ENCODE measurements at regions not wholly inside any gene's neighbourhood (a gene's known extent, or its start where the extent isn't known, plus 50 kb on each side); places are given as distances from the start of the nearest gene placed in this dataset.
A peak's percentile ranks its signal among the peaks of the same experiment; 100 is the strongest.

DNA sequence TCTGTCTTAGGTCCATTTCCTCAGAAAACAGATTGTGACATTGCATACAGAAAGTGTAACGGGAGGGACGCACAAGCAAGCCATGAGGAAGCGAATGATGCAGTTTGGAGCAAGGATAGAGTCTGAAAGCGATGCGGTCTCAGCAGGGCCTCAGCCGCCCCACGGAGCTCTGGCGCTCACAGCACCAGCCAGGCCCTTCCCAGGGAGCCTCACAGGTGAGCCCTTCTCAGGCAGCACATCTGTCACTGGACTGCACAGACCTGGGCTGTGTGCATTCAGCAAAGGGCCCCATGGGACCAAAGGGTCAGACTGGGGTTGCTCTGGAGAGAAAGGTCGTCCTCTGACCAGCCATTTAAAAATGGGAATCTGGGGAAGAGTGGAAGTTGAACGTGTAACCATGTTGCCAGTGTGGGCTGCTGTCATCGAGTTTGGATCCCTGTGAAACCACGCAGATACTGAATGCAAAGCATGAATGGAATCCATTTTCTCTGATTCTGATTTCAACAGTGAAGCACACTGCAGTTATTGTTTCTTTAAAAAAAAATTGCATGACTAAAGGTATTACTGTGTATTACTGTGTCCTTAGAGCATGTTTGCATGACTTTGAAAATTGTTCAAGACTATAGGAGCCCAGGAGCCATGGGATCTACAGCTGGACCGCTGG, 350.0 kb upstream of the AKR1E2 start:
- DNase-seq: no peak

DNA sequence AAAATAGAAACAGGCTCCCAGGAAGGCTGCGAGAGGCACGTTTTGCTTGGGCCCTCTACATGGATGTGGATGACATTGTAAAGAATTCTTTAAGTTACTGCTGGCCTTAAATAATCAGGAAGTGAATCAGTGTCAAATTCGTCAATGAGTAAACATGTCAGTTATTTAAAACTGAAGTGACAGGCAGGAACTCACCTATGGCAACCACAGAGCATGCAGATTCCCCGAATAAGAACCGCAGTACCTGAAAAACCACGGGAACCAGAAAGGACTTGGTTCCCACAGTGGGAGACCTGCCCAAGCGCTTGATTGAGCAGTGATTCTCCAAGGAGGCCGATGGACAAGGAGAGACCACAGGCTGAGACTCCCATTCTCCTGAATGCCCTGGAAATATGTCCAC, 351.2 kb upstream of the AKR1E2 start:
- DNase-seq: no peak

DNA sequence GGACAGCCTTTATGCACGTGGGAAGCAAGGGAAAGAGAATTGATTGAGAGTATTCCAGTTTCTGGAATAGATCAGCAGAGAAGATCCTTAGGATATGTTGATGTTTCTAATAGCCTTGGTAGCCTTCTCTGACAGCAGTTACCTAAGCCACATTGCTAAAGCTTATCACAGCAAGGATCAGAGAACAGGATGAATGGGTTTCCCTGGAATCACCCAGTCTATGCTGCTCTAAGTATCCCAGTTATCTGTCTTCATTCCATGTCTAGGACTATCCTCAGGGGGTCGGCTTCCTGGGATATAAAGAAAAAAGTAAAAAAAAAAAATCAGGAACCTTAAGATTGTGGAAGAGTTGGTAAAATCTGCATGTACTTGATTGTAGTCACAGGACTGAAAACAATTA, 352.0 kb upstream of the AKR1E2 start:
- DNase-seq: no peak

DNA sequence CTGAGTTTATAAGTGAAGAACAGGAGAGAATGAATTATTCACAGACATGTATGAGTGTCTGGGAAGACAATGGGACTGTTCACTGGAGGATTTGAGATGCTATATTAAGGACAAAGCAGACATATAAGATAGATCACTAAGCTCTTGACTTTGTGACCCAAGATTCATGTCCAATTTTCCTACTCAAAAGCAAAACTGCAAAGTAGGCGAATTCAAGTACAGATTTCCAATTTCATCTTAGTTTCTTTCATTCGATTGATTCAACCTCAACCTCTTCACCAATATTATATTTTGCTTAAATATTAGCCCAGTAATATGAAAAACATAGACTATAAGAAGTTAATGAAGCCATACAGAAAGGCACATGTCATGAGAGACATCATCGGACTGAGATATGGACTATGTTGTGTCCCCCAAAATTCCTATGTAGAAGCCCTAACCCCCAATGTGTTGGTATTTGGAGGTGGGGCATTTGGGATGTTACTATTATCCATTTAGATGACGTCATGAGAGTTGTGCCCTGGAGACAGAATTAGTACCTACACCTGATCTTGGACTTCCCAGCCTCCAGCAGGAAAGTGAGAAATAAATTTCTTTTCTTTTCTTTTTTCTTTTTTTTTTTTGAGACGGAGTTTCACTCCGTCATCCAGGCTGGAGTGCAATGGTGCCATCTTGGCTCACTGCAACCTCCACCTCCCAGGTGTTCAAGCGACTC, 353.7 kb upstream of the AKR1E2 start:
- no peak for DNase-seq

DNA sequence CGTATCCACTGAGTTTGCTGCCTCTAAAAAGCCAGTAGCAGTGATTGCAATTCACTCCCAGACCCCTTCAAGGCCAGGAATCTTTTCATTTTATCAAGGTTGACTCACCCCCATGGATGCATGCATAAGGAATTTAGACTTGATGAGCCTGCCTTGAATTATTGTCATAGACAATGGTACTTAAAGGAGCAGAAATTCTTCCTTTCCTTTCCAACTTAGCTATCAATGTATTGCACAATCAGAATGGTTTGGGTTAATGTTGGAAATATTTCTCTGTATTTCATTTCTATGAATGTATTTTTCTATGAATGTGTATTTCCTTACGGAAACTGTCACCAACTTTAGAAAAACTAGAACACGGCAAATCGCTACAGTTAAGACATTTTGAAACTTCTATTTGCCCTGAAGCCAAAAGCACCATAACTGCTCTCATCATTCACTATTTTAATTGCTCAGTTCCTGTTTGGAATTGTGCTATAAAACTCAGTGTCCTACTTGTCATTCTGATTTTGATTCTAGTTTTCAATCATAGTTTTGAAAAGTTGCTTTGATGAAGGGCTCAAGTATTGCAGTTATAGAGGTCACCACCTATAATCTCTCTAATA, 355.7 kb upstream of the AKR1E2 start:
- no peak for DNase-seq

DNA sequence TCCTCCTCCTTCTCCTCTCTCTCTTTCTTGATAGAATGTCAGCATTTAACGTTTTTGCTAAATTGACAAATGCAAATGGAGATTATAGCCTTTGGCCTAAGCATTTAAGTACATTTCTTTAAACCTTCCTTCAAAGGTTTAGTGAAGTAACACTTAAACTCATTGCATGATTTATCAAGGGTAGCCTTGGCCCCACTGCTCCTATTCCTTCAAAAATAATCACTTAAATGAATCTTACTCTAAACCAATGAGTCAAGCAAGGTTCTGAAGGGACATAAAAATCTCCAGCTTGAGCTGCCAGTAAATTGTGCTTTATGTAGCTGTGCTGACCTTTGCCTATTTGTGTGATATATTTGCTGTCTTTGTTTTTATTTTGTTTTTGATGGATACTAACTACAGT, 358.5 kb upstream of the AKR1E2 start:
- no peak for DNase-seq

DNA sequence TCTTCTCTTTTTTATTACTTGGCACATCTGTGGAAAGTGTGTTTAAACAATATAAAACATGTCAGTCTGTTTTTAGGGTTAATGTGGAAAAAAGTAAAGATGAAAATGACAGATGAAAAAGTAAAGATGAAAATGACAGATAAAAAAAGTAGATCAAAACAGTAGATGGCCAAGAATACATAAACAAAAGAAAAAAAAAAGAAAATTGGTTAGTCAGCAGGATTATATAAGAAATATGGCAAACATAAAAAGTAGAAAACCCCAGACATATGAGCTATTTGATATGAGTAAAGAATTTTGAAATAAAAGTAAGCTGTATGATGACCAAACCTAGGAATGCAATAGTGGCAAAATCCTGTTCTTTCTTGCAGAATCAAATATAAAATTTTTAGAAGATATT, 365.7 kb upstream of the AKR1E2 start:
- no peak for DNase-seq

DNA sequence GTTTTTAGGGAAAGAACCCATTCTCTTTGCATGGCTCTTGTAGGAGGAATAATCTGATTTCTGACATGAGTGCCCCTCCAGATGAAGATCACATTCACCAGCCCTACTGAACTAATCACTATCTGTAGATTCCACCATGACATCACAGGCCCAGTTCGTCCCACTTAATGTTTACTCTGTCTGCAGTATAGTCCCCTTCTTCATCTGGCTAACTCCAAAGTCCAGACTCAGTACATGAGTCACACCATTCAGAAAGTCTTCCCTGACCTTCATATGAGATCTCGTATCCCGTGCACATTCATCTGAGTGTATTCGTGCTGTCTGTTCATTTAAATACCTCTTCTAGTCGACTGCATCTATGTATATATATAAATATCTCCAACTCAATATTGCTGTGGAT, 366.5 kb upstream of the AKR1E2 start:
- no peak for DNase-seq

DNA sequence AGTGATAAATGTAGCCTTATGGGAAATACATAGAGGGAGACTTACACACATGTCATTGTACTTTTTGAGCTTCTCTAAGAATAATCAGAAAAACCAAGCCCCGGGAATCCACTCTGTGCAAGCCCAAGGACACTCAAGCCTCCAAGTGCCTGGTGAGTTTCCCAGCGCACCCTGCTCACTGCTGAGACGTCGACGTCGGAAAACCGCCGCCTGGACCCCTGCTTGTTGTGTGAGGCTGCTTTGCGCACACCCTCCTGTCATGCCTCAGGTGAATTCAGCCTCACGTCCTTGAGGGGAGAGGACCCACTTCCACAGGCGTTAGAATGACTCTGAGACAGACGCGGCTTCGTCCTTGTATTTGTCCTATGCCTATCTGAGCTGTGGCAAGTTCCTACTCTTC, 368.4 kb upstream of the AKR1E2 start:
- DNase-seq: no peak

DNA sequence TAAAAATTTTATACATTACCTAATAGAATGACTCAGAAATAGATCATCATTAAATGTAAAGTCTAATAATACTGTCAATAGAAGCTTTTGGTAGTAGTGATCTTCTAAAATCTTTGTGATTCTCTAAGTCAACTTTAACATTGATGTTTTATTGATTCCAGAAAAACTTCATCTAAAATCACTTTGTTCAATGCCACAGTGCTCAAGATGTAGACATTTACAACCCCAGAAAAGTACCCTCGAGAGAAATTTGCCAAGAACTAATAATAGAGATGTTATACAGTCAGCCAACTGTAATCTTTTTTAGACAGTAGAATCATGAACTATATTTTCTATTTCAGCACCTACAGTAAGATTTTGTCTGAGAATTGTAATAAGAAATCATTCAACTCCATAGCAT, 369.2 kb upstream of the AKR1E2 start:
- DNase-seq: no peak

DNA sequence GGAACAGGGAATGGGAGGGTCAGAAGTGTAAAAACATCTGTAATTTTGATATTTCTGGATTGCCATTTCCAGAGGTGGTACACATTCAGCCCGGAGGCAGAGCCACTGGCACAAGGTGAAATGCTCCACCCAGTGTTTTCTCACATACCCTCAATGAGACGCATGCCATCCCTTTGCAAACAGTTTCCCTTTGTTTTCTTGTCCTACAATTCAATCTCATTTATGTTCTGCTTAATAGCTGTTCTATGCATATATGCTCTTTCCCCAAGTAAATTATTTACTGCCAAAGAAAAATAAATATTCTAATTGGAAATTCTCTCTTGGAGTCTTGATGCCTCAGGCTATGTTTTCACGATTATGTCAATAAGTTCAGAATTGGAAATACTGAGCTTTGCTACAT, 369.7 kb upstream of the AKR1E2 start:
- DNase-seq: no peak

DNA sequence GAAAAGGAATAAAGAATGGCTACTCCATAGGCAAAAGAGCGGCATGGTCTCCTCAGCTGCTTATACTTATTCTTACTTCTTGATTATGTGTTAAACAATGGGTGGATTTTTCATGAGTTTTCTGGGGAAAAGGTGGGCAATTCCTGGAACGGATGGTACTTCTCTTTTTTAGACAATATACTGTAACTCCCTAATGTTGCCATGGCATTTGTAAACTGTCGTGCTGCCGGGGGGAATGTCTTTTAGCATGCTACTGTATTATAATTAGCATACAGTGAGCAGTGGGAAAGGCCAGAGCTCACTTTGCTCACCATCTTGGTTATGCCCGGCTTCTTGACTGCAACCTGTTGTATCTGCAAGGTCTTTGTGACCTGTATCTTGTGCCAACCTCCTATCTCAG, 372.1 kb upstream of the AKR1E2 start:
- DNase-seq: no peak

DNA sequence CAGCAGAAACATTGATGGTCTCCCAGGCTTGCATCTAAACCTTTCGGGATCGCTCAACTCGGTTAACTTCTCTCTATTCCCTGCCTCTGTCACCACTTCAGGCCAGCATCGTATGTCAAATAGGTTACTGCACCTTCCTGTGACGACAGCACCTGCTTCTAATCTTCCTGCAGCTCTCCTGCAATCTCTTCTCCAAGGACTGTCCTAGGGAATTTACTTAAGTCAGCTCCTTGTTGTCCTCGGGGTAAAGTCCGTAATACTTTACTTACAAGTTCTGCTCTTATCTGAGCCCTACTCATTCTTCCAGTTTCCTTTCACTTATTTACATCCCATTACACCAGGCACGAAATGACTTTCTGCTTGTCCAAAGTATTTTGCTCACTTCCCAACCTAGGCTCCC, 372.7 kb upstream of the AKR1E2 start:
- DNase-seq: no peak

DNA sequence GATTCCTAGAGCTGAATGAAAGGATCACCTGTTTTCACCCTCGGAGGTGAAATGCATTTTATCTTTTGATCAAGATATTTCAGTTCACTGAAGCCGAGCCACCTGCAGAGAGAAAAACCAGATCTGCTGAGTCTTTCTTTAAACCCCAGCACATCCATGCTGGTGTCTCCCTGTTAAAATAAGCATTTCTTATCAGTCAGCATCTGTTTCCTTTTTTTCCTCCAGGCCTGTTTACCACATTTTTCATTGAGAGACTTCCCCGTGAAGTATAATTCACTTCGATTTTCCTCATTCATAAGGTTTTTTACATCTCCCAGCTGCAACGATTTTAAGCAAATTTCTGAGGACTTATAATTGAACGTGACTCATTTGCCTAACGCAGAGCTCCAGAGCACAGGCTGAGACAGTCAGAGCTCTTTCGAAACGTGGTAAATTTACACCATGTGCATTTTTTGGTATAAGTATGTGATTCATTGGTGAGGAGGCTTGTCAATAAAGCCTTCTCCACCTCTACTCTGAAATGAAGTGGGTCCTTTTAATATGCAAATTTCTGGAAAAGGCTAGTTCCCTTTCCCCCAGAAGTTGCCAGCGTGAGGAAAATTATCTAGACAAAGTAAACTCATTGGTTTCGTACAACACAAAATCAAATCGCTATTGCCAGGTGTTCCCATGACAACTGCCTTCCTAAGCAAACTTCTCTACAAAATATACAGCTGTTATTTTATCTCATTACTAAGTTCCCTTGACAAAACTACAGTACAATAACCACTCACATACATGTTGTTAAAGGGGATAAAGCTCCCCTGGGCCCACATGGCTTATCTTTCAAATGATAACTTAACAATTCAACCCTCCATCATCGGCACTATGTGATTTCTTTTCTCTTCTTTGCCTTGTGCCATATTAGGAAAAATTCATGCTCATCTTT, 374.8 kb upstream of the AKR1E2 start:
- DNase-seq: no peak

DNA sequence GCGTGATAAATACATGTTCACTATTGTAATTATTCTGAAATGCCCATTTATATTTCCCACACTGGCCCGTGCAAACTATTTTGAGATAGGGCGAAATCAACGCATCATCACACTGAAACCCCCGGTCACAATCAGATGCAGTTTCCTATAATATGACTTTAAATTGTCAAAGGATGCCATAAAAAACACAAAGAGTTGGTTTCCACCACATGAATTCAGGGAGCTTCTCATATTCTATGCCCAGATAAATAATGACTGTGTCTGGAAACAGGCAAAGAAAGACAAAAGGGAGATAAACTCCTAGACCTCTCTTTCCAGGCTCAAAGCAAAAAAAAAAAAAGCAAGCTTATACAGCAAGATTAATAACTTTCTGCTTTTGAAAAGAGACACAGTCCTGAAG, 375.8 kb upstream of the AKR1E2 start:
- no peak for DNase-seq

DNA sequence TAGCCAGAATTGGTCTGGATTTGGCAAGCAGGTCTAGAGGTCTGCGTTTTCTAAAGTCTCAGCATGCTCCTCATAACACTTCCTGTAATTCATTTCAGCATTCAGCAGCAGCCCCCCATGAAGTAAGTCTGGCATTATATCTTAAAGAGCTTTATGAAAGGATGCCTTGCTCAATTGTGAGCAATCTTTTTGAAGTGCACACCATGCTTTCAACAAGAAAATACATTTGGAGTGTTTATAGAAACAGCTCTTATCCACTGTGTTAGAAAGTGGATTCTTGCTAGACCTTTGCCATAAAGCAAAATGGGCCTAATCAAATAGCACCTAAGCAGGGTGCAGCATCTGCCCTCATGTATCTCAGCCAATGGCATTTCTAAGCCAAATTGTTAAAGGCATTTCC, 378.0 kb upstream of the AKR1E2 start:
- DNase-seq: peak; percentile 59

DNA sequence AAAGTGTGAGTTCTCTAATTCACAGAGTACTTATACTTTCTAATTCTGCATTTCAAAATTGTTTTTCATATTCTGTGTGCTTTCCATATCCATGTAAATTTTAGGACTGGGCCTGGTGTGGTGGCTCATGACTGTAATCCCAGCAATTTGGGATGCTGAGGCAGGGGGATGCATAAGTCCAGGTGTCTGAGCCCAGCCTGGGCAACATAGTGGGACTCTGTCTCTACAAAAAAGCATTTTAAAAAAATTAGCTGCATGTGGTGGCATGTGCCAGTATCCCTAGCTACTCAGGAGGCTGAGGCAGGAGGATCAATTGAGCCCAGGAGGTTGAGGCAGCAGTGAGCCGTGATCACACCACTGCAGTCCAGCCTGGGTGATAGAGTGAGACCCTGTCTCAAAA, 382.6 kb upstream of the AKR1E2 start:
- DNase-seq: no peak

DNA sequence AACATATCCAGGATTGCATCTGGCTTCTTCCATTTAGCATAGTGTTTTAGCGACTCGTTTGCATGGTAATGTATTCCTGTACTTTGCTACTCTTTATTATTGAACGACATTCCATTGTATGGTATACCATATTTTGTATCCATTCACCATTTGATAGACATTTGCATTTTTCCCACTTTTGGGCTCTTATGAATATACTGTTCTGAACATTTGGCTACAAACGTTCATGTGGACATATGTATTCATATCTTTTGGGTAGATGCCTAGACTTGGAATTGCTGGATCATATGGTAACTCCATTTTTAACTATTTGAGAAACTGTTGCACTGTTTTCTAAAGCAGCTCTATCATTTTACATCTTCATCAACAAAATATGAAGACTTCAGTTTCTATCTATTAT, 383.7 kb upstream of the AKR1E2 start:
- DNase-seq: no peak

DNA sequence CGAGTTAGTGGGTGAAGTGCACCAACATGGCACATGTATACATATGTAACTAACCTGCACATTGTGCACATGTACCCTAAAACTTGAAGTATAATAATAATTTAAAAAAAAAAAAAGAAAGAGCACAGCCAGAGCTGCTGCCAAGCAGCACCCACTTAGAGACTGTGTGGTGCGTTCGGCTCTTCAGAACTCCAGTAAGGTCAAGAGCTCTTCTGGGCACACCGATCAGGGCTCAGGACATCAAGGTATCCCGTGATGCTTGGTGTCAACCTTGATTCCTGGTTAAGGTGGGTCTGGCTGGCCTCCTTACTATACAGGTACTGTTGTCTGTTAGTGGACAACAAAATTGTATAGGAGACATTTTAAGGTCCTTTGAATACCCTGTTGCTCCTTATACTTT, 385.7 kb upstream of the AKR1E2 start:
- DNase-seq: no peak

DNA sequence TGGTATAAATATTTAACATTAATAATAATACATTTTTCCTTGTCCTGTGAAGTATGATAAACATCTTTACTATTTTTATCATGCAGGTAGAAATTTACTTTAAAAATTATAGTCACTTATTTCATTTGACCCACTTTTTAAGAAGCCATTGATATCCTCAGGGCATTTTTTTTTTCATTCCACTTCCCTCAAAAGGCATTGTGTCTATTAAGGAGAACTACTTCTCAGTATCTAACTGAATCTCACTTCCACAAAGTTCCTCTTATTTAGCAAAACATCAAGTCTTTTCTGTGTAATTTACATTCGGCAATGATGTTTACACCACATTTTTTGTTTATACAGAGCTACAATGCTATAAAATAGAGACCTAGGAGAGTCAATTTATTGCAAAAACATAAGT, 388.2 kb upstream of the AKR1E2 start:
- no peak for DNase-seq

DNA sequence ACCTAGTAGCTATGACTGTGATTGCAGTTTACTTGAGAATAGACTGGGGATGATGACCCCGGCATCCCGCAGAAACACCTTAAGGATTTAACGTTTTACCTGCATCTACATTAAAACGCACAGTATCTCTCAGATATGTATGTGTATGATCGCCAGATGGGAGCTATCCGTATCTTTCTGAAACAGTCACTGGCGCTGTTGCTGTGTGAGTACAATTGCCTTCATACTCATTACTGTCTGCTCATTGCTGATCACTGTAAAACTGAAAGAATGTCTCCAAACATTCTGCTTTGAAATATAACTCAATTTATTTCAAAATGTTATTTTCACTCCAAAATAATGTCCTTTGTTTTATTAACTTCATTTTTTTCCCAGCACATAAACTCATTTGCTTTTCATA, 388.9 kb upstream of the AKR1E2 start:
- DNase-seq: no peak

DNA sequence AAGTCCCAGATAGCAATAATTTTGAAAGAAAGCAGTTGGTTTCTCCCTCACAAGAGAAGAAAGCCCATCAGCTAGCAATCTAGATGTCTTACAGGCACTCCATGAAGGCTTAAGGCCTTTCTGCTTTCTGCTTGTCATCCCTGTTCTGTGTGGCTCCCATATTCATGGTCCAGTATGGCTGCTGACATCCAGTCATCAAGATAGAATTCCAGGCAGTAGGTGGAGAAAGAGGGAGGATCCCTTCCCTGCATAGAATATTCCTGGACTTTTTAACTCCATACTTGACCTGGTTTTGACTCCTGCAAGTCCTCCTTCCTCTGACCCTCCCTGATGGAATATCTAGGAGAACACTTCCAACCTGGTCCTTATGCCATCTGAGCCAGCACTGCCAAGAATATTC, 389.9 kb upstream of the AKR1E2 start:
- no peak for DNase-seq

DNA sequence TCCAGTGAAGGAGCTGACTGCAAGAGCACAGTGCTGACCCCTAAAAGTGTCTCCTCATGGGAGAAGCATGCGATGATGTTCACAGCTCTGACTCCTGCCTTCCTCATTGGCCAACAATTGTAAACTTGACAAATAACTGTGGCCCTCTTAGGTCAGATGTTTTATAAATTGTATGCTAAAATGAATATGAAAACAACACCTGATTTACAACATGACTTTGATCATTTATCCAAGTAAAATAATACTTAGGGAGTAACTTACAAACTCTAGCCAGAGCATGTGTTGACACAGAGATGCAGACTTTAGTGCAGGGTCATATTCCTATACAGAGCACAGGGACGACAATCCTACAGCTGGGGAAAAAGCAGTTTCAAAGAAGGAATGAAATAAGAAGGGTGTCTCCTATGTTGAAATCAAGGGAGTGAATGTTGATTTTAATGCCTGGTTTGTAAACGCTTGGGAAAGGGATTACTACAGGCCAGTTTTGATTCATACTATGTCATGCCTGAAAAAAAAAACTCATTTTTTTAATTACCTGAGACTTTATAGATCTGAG, 391.4 kb upstream of the AKR1E2 start:
- no peak for DNase-seq

Data from NCI-H446 treated with DMSO at 0.1 percent for 48 hours (cell line).